DMS114 treated with DMSO at 0.1 percent for 48 hours (cell line): ENCODE measurements at regions not wholly inside any gene's neighbourhood (a gene's known extent, or its start where the extent isn't known, plus 50 kb on each side); places are given as distances from the start of the nearest gene placed in this dataset.

Source experiments
- DNase-seq: peaks from one replicate; lab custom pipeline; 2025; ENCODE audit not compliant: unreplicated experiment; lab: John Stamatoyannopoulos, UW

DNA sequence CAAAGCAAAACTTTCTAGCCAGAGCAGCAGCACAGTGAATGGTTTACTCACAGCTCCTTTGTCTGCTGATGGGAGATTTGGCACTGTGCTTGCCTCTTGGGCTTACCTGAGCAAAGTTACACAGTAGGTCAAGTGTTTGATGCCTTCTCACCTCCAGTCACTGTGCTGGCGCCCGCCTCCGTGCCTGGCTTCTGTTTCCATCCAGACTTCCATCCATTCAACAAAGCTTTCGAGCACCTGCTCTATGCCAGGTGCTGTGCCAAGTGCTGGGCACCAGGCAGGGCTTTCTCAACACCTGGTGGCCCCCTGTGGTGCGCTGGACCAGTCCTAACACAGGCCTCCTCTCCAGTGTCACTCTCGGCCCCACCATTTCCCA, 199.2 kb upstream of the EEA1 start:
- no peak for DNase-seq

DNA sequence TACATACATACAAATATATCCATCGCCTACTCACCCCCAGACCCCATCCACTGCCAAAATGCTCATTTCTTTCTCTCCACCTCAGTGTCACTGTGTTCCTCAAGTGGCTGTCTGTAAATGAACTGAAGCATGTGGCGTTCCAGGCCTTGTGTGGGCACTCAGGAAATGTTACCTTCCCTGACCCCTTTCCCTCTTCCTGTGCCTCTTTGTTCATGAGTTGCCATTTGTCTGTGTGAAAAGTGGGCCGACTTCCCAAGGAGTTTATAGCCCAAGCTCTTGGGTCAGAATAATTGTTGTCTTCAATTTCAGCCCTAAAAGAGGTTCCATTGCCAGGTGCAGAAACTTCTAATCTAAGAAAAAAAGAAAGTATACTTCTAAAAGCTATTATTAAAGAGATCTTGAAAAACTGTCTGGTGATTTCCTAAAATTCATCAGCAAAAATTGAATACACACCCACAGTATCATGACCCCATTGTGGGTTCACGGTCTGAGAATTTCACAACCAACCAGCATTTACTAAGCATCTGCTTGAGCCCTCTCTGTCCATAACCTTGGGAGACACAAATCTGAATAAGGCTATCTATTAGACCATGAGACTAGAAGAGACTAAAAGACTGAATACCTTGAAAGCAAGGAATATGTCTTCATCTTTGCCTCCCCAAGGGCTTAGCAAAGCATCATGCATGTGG, 201.4 kb upstream of the EEA1 start:
- no peak for DNase-seq

DNA sequence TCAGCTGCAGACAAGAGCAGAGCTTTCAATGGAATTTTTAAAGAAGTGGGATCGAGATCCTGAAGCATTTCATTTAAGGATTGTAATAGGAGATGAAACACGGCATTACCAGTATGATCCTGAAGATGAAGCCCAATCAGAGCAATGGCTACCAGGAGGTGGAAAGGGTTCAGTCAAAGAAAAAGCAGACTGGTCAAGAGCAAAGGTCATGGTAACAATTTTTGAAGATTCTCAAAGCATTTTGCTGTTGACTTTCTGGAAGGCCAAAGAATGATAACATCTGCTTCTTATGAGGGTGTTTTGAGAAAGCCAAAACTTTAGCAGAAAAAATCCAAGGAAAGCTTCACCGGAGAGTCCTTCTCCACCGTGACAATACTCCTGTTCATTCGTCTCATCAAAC, 204.3 kb upstream of the EEA1 start:
- no peak for DNase-seq

DNA sequence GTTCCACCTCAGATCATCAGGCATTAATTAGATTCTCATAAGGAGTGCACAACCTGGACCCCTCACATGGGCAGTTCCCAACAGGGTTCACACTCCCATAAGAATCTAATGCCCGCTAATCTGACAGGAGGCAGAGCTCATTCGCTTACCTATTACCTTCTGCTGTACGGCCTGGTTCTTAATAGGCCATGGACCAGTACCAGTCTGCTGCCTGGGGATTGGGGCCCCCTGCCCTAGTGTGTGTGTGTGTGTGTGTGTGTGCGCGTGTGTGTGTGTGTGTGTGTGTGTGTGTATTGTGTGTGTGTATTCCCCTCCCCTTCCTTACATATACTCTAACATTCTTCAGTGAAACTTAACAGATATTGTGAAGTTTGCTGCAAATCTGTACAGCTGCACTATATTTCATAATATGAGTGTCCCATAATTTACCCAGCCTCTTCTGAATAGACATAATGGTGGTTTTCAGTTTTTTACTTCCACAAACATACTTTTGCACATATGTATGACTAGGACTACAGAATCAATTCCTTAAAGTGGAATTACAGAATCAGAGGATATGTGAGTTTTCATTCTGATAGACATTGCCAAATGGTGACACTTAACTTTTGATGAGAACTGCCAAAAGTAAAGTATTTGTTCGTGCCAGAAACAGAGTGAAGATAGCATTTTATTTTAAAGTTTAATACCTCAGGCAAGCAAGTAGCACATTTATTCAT, 205.2 kb upstream of the EEA1 start:
- DNase-seq, result no peak

- DNase-seq, result no peak
These were observed 205.8 kb upstream of the EEA1 start for GRCh38 chr12:93134893-93135285.

- no peak for DNase-seq
These were observed 206.5 kb upstream of the EEA1 start for GRCh38 chr12:93135286-93136239.

GRCh38 chr12:93136253-93137055, 207.4 kb upstream of the EEA1 start:
- no peak for DNase-seq

GRCh38 chr12:93137656-93138612, 208.8 kb upstream of the EEA1 start:
- no peak for DNase-seq

GRCh38 chr12:93139028-93139665, 210.1 kb upstream of the EEA1 start:
- no peak for DNase-seq

GRCh38 chr12:93140325-93140724, 211.2 kb upstream of the EEA1 start:
- DNase-seq, result no peak

DNA sequence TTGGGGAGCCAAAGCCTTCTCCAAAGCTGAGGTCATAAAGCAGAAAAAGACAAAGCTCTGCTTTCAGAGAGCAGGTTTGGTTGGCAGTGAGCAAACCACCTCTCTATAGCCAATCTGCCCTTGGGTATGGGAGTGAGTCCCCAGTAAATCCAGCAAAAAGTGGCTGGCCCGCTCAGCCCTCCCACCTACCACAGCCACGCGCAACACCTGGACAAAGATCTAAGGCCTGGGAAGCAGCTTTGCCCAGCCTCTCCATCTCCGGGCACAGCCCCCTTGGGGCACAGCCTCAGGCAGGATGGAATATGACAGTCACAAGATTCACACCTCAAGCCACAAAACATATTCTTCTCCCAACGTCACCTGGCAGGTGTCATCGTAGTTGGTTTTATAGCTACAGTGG, 211.7 kb upstream of the EEA1 start:
- DNase-seq, result no peak

DNA sequence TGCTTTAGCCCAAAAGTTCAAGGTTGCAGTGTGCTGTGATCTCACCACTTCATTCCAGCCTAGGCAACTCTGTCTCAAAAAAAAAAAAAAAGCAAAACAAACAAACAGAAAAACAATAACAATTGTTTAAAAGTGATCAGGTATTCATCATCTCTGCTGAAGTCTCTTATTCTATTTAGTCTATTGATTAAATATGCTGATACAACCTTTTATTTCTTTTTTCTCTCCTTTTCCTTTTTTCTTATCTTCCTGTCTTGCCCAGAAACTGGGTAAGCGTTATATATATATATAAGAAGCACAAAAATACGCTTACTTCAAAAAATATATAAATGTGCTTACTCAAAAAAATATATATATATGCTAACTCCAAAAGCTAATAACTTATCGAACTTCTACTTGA, 213.8 kb upstream of the EEA1 start:
- no peak for DNase-seq

DNA sequence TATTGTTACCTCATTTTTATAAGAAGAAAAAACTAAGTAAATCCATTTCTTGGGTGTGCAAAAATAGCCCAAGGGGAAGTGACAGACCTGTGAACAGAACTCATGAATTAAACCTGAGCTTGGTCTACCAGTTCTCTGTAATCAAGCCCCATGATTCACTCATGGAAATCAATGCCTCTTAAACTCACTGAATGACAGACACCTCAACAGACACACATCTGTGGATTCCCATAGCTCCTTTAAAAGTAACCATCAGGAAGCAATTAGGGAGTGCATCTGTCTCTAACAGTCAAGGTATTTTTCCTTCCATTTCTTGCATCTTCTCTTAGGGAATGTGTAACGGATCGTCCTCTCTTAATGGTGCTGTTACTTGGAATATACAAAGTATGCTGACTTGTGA, 215.0 kb upstream of the EEA1 start:
- no peak for DNase-seq

DNA sequence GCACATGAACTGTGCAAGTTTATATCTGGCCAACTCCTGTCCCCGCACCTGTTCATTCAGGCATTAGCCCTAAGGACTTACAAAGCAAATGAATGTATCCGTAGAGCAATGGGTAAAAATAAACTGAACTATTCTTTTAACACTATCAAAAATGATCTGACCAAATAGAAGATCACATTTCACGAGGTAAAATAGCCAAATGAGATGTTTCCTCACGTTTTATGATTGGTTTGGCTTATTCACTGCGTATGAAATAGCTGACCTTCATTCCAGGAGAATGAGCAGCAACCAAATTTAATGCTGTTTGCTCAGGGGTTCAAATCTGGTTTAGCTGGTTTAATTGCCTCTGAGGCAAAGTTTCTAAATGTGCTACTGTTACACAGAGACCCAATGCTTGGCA, 216.0 kb upstream of the EEA1 start:
- DNase-seq, result no peak

- DNase-seq, result no peak
These were observed 217.3 kb upstream of the EEA1 start for GRCh38 chr12:93146263-93146939.

- DNase-seq, result no peak
These were observed 217.9 kb upstream of the EEA1 start for GRCh38 chr12:93146970-93147369.

DNA sequence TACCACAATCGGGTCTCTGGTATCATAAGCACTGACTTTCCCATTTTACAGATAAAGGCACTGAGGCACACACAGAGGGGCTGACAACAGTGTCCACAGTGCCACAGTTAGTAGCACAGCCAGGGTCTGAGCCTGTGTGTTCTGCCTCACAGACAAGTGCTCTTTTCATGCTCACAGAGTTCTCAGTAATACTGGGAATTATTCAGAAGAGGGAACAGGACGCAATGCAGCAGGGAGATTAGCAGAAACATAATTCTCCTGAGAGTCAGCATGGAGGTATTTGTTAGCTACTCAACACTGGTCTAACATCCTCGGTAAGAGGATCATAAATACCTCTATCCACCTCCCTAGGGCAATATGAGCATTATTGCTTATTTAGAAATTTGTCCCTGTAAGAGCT, 219.3 kb upstream of the EEA1 start:
- no peak for DNase-seq

- DNase-seq, result no peak
These were observed 220.1 kb upstream of the EEA1 start for GRCh38 chr12:93149229-93149628.
